GM19395 (cell line): ENCODE measurements at regions not wholly inside any gene's neighbourhood (a gene's known extent, or its start where the extent isn't known, plus 50 kb on each side); places are given as distances from the start of the nearest gene placed in this dataset.

Experiments used
- ATAC-seq: cut with Tn5 transposase; IDR thresholded peaks from one replicate; pipeline ENCODE4 v1.9.1; 2021; ENCODE audit warnings: mild to moderate bottlenecking, moderate library complexity; ENCODE audit not compliant: unreplicated experiment

DNA sequence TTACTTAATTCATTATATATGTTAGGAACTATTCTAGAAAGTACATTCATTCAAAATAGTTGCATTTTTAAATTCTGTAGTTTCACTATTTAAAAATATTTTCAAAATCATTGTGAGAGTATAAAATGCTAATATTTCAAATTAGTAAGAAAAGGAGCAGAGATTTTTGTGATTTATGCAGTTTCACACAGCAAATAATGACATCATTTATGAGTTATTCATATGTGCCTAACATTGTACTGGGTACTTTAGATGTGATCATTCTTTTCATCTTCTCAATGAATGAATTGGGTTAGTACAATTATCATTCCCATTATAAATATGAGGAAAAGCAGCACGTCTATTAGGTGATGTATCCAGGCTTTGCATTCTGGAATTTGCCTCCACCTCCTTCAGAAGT lies 1451.0 kb upstream of the IGFBP7 start:
- no peak for ATAC-seq

DNA sequence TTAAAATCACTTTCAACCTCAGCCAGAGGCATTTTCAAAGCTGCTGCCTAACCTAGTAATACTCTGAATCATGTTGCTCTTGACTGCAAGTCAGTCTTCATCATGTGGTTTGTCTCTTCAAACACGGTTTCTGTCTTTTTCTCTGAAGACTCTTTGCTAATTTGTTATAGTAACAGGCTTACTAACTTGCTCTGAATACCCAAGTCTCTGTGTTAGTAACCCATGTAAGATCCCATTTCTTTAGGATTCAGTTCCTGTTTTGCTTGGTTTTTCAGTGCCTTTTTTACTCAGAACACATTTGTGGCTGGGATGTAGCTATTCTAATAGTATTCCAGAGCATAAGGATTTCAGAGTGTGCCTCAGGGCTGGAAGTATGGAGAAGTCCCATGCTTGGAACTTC lies 1450.6 kb upstream of the IGFBP7 start:
- no peak for ATAC-seq

DNA sequence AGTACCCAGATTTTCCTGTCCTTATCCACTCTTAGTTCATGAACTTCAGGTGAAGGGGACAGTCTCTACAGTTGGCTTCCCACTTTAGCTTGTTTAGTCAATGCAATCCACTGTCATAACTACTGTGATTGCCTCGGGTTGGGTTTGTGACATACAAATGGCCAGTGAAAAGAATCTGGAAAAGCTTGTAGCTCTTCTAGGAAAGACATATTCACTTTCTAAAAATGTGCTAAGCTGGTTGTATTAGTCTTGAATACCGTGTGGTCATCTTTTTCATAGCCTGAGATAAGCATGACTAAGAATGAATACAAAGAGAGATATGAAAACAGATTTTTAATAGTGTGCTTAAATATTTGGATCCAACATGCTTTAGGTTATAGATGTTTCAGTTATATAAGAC lies 1443.5 kb upstream of the IGFBP7 start:
- ATAC-seq, result no peak

DNA sequence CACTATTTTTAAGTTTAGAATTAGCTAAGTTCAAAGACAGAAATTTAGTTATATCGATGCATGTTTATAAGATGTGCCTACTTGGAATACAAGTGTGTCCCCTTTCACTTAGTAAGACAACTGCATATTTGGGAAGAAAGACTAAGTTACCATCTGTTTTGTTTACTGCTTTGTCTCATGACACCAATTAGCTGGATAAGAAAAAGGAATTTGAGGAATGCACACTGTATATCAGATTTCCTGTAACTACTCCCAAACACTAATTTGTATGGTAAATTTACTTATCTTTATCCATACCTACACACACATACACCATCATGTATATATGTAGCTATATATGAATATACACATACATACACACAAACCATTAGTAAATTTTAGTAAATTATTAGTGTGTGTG lies 1442.8 kb upstream of the IGFBP7 start:
- no peak for ATAC-seq

DNA sequence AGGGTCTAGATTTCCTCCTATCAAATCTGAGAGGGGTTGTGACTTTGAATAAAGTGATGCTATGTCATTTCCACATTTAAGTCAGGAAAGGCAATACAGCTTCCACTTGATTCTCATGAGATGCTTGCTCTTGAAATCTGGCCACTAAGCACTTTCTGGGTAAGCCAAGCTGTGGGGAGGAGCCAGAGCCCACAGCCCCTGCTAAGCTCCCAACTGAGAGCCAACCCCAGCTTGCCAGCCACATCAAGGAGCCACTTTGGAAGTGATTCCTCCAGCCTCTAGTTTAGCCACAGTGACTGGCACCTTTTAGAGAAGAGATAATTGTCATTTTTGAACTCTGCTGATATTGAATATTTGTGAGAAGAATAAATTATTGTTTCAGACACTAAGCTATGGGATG lies 1441.5 kb upstream of the IGFBP7 start:
- ATAC-seq, result no peak

DNA sequence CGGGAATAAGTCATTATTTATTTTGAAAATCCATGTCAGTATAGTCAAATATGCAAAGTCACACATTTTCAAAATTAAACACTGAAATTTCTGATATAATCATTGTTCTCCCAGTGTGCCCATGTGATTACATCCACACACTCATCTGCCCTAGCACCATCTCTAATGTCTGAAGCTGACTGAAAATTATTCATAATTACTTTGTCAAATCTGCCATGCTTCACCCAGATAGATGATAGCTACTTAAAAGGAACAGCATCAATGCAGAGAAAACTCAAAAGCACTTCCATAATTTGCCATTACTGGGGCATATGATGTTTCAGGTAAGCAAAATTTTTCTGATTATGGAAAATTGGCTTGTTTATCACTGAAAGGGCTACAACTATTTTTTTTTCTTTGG lies 1433.3 kb upstream of the IGFBP7 start:
- ATAC-seq, result no peak

DNA sequence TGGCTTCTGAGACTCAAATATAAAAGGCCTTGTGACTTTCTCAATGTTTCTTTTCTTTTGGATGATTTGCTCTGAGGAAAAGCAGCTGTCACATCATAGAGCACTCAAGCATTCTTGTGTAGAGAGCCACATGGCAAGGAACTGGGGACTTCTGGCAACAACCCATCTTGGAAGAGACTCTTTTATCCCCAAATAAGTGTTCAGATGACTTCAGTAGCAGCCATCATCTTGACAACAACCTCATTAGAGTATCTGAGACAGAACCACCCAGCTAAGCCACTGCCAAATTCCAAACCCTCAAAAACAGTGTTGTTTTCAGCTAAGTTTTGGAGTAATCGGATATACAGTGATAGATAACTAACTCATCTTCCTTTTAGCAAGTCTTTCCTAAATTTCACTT lies 1431.7 kb upstream of the IGFBP7 start:
- ATAC-seq, result no peak

DNA sequence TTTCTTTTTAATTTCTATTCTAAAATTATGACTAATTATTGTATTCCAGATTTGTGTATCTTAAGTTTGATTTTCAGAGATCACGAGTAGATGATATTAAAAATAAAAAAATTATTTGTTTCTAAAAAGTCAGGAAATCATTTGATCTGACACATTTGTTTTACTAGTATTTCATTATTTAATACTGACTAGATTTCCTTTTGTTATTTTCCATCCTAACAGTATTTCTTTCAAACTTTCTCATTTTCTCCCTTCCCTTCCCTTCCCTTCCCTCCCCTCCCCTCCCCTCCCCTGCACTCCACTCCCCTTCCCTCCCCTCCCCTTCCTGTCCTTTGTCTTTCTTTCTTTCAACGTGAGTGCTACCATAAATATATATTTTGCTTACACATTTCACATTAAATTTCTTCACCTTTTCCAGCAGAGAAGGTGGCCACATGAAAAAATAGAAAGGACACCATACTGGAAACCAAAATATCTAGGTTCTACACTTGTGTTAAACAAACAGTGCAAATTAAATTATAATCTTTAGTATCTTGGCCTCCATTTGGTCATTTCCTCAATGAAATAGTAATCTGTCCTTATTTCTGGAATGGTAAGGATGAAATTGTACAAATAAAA lies 1412.7 kb upstream of the IGFBP7 start:
- no peak for ATAC-seq

DNA sequence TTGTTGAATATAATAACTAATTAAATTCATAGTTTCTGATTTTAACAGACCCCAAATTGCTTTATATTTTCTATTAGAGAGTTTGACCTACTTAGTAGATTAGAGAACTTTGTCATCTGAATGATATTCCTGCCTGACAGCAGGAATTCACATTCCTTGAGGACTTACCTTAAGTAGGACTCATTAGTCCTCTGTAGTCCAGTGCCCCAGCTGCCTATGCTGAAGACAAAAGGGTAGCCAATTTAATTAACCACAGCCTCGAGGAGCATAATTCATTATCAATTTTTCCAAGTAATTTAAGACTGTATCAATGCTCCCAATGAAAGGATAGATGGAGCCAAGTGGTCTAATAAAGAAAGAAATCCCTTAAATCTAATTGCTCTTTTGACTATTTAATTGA lies 1405.0 kb upstream of the IGFBP7 start:
- no peak for ATAC-seq

DNA sequence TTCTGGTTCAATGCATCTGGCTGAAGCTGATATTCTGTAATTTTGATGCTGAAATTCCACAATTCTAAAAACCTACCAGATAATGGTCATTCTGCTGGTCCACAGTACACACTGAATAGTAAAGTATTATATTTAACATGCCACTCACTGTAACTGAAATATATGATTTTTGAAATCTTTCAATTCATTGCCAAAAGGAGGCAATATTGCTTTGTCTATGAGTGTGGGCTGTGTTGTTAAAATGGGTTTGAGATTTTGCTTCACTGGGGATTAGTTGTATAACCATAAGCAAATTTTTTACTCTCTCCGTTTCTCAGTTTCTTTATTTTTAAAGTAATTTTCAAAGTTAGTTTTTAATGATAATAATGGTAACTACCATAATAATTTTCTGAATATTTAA lies 1404.1 kb upstream of the IGFBP7 start:
- no peak for ATAC-seq

DNA sequence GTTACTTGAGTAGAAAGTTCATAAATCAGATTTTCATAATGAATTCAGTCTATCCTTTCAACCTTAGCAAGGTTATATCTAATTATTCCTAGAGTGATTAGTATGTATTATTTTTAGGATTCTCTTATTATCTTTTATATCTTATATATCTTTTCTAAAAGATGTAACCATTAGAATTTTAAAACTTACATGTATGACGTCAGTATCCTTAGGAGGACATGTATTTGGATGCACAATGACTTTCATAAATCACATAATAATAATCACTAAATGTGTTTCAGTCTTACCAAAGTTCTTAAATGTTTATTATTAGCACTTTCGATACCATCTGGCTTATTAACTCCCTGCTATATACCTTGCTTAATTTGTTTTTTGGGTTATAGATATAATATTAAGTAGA lies 1400.5 kb upstream of the IGFBP7 start:
- no peak for ATAC-seq

DNA sequence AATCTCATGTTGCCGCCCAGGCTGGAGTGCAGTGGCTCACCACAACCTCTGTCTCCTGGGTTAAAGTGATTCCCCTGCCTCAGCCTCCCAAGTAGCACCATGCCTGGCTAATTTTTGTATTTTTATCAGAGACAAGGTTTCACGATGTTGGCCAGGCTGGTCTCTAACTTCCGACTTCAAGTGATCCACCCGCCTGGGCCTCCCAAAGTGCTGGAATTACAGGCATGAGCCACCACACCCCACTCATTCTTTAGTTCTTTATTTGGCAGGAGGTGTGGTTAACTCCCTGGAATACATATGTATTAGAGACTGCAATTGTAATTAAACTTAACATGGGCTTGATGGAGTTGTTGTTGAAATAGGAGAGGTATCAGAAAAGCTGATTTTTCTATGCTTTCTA lies 1396.9 kb upstream of the IGFBP7 start:
- no peak for ATAC-seq

DNA sequence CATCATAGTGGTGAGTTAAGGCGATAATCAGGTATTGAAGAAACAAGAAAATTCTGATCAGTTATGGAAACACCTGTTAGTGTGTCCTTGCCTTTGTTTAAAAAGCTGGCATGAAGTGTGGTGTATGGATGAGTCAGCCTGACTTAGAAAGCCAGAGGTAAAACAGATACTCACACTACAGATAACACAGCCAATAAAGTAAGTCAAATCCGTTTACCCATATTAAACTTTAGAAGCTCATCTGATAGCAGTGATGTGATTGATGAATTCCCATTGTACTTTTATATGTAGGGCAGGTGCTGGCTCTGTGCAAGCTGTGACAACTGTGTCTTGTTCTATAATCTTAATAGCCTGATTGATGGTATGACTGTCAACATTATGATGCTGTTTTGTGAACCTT lies 1392.7 kb upstream of the IGFBP7 start:
- ATAC-seq, result no peak

DNA sequence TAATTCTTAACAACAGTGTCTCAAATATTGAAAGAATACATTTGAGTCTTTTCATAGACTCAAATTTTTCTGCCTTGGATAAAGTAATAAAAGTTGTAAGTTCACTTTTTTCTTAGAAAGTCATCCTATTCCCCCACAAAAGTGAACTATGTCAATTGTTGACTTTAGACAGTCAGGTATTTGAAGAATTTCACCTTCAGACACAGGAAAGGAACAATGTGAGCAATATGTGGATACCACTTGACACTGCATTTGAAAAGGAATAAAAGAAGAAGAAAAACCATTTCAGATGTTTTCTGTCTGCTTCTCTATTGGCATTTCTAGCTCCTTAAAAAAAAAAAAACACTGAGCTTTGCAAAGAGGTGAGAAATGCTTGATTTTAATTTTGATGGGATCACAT lies 1389.0 kb upstream of the IGFBP7 start:
- no peak for ATAC-seq

DNA sequence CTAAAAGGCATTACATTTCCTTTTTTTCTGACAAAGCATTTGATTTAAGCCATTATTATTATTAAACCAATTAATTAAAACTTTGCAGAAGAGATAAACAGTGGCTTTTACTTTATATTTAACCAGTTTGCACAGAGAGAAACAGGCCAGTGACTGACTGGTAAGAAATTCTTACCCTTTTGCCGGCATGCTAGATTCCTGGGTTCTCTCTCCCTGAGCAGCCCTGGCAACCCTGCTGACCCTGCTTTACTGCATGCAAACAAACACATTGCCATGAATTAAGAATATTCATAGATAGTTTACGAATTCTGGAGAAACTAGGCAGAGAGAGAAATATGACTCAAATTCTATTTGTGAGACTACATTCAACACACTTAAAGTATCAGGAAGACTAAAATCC lies 1381.4 kb upstream of the IGFBP7 start:
- ATAC-seq, result no peak

DNA sequence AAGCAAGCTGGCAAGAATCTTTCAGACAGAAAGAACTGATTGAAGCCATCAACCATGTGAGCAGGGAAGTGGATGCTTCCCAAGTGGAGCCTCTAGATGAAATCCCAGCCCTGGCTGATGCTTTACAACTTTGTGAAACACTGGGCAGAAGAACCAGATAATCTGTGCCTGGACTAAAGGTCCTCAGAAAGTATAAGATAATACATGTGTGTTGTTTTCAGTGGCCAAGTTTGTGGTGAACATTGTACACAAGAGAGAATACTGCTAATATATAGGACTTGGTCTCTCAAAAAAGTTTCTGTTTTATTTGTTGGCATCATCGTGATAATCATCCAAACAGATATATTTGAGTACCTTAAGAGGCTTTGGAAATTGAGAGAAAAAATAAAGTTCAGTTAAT lies 1367.8 kb upstream of the IGFBP7 start:
- no peak for ATAC-seq

DNA sequence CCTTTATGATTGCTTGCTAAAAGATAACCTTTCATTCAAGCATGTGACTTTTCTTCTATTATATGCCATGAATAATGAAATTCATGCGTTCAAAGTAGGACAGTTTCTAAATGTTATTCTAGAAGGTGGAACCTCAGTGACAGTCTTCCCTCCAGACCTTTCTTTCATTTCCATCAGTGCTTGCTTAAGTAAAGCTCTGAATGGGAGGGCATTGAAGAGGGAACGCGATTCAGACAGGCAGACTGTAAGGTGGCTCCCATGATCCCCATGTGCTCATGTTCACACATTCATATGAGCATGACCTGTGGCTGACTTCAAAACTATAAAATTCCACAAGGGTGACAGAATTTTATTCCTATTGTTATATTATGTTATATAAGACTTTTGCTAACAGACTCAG lies 1367.3 kb upstream of the IGFBP7 start:
- ATAC-seq, result no peak

DNA sequence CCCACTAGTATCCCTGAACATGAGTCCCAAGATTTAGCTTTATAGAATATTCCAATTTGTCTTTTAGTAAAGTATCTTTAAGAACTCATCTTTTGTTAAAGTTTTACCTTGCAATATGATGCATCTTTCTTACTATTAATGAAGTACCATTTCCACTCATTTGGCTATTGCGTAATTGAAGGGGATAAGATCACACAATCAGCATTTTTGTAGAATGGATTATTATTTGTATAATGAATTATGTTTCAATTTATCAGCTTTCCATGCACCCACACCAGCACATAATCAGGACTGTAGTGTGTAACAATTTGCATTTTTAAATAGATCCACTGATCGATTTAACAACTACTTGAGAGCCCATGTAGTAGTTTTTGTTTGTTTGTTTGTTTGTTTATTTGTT lies 1364.9 kb upstream of the IGFBP7 start:
- no peak for ATAC-seq

DNA sequence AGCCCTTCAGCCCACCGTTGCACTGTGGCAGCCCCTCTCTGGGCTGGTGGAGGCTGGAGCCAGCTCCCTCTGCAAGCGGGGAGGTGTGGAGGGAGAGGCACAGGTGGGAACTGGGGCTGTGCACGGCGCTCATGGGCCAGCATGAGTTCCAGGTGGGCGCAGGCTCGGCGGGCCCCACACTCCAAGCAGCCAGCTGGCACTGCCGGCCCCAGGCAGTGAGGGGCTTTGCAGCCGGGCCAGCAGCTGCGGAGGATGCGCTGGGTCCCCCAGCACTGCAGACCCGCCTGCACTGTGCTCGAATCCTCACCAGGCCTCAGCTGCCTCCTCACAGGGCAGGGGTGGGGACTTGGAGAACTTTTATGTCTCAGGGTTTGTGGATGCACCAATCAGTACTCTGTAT lies 1354.8 kb upstream of the IGFBP7 start:
- ATAC-seq, result no peak

DNA sequence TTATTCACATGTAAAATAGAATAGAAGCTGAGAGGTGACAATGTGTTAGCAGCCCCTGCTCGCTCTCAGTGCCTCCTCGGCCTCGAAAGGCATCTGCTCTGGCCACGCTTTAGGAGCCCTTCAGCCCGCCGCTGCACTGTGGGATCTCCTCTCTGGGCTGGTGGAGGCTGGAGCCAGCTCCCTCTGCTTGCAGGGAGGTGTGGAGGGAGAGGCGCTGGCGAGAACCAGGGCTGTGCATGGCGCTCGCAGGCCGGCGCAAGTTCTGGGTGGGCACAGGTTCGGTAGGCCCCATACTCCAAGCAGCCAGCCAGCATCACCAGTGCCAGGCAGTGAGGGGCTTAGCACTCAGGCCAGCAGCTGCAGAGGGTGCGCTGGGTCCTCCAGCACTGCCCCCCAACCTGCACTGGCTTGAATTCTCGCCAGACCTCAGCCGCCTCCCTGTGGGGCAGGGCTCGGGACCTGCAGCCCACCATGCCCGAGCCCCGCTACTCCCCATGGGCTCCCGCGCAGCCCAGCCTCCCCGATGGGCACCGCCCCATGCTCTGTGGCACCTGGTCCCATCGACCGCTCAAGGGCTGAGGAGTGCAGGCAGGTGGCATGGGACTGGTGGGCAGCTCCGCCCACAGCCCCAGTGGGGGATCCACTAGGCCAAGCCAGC lies 1346.7 kb upstream of the IGFBP7 start:
- ATAC-seq, result no peak

DNA sequence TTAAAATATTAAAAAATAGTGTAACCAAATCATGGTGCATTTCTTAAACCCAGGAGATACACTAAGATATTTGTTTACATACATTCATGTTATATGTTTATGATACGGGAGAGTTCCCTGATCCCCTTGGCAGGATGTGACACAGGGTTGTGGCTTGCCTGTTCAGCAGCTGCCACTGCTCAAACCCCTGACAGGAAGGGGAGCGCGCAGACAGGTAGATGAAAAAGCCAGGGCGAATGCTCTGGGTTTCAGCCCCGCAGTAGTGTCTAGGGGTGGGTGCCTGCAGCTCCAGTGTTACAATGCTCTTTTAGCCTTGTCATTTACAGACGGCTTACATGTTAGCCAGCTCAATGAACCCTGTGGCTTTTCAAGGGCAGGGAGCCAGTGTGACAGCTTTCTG lies 1343.8 kb upstream of the IGFBP7 start:
- peak; percentile 66 for ATAC-seq

DNA sequence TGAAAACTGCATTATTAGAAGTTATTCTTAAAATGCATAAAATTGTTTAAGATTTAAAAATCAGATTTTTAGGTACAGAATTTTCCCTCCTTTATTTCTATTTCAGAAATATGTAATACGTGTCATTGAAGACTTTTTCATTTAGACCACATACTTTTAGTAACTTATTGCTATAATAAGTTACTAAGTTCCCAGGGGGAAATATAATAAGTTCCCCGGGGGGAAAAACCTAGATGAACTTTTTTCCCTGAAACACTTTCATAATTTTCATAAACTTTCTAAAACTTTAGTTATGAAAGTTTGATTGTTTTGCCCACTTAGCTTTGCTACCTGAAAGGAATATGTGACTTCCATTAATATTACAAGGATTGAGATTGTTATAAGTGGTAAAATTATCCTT lies 1341.5 kb upstream of the IGFBP7 start:
- ATAC-seq, result no peak

DNA sequence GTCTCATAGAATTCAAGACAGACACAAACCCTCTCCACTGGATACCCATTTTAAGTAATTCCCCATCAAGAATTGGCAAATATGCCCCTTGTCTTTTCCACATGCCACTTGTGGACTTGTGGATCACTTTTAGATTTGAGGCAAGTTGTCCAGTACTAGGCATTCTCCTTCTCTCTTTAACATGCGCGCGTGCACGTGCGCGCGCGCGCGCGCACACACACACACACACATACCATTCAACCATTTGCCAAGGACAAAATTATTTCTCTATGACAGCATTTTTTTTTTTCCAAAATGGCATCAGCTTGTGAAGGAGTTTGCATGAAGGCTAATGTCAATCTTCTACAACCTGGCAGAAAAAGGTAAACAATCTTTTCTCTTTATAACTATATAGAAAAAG lies 1325.7 kb upstream of the IGFBP7 start:
- ATAC-seq, result no peak
